ENCODE measurements at regions not wholly inside any gene's neighbourhood (a gene's known extent, or its start where the extent isn't known, plus 50 kb on each side); places are given as distances from the start of the nearest gene placed in this dataset.

DNA sequence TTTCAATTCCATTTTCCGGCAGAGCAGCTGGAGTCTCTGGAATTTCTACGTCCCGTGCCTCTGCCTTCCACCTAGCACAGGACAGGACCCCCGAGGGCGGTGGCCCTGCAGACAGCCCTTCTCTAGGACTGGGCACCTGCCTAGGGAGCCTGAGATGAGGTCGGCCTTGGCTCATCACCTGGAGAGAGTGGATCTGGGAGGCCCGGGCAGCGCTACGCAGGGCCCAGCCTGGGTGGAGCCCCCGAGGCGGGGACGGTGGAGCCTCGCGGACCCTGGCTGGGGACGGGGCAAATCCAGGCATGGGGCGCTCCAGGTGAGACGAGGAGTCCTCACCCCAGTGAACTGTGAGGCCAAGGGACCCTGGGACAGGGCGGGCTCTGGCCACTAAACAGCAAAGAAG is 114.5 kb downstream of the MTRR start:
- TF ChIP-seq POLR2A (IDR thresholded peaks at IDR 0.05; ENCODE audit: extremely low read depth, insufficient read length): no peak
- TF ChIP-seq CTCF (IDR thresholded peaks at IDR 0.05; ENCODE audit: low read depth, low read length): no peak
- TF ChIP-seq, protein P1, sequence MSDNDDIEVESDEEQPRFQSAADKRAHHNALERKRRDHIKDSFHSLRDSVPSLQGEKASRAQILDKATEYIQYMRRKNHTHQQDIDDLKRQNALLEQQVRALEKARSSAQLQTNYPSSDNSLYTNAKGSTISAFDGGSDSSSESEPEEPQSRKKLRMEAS (IDR thresholded peaks at IDR 0.05; ENCODE audit: low read depth, low read length): no peak
